Prostate gland (tissue), 2 donors: ENCODE measurements at regions not wholly inside any gene's neighbourhood (a gene's known extent, or its start where the extent isn't known, plus 50 kb on each side); places are given as distances from the start of the nearest gene placed in this dataset.
"Not testable (repeated sequence)": the region's sequence is repeated elsewhere in the genome, so short reads cannot be mapped to it uniquely, and the experiment has no call there.

Experiments
- CTCF ChIP-seq, 4 experiments: fragments of 200-600 bp in 2 of 4; fragments of 450-650 bp in 2 of 4; sonication (generic) in 2 of 4; IDR thresholded peaks; 1 replicate in 3 of 4; 2 replicates in 1 of 4; pipeline ENCODE4 v1.5.1; 2016 to 2019; ENCODE audit warnings: antibody characterized with exemption in 4 of 4, mild to moderate bottlenecking in 2 of 4, moderate library complexity in 2 of 4
- POLR2A ChIP-seq: fragments of 450-650 bp; IDR thresholded peaks from one replicate; pipeline ENCODE4 v1.6.1; 2016; ENCODE audit warnings: antibody characterized with exemption, mild to moderate bottlenecking

- not testable (repeated sequence) for TF ChIP-seq CTCF (IDR thresholded peaks at IDR 0.05); POLR2A
Measured at GRCh38 chr1:45268310-45268709, 58.4 kb upstream of the HPDL start.
